ENCODE measurements at regions not wholly inside any gene's neighbourhood (a gene's known extent, or its start where the extent isn't known, plus 50 kb on each side); places are given as distances from the start of the nearest gene placed in this dataset.
"Not testable (repeated sequence)": the region's sequence is repeated elsewhere in the genome, so short reads cannot be mapped to it uniquely, and the experiment has no call there.

DNA sequence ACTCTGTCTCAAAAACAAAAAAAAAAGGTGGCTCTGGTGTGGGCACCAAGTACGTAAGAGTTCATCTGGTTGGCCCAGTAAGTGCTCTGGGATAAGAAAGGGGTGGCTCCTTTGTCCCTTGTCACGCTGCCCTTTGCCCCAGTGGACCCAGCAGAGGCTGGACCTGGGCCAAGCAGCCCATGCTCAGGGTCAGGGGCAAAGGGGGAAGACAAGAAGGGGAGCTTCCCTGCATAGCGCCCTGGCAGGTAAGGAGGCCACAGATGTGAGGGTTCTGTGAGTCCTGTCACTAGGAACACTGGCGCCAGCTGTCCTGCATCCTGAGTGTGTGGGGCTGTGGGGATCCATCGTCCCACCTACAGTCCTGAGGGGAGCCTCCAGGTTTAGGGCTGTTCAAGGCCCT lies 65.3 kb downstream of the GADD45G start:
- DNase-seq (ENCODE audit: low read depth, low spot score): no peak
- no peak overlapping the region for H3K27ac ChIP-seq

DNA sequence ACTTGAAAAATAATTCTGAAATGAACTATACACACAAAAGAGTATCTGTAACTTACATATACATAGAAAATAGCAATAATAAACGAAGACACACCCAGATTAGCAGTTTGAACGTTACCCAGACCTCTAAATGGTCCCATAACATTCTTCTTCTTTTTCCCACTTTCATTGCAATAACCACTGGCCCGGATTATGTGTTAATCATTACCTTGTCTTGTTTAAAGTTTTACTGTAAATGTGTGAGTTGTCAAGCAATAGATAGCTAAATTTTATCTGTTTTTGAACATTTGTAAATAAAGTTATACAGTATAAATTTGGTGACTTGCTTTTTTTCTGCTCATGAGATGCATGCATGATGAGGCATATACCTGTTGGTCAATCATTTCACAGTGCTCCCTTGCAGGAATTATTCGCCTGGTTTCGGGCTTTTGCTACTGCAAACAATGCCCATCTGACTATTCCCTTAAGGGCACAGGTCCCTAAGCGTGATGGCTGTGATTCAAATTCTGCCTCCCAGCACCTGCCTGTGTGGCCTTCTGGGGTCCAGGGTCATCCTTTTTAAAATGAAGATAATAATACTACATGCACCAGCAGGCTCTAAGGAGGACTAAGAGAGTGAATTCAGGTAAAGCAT lies 66.1 kb downstream of the GADD45G start:
- DNase-seq (ENCODE audit: low read depth, low spot score): no peak
- H3K27ac ChIP-seq: no peak overlapping the region

- H3K27ac ChIP-seq: no peak overlapping the region
- DNase-seq (ENCODE audit: low read depth, low spot score): no peak
These were observed 69.8 kb downstream of the GADD45G start for GRCh38 chr9:89674667-89675057.

GRCh38 chr9:89675058-89675742 lies 70.4 kb downstream of the GADD45G start:
- DNase-seq (ENCODE audit: low read depth, low spot score): no peak
- no peak overlapping the region for H3K27ac ChIP-seq

DNA sequence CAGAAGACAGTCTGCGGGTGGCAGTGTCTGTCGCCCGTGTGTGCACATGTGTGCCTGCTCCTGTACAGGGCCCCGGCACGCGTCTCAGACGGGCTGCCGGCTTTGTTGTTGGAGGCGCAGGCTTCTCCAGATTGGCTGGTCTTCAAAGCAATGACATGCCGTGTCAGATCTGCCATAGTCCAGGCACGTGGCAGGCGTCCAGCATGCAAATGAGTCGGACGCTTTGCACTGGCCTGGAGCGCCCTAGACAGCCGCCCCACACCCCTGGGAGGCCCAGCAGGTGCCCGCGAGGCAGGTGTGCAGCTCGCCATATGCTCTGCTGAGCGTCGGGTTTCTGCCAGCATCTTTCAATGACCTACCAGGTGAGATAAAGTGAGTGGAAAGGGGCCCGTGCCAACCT lies 71.5 kb downstream of the GADD45G start:
- no peak for DNase-seq (ENCODE audit: low read depth, low spot score)
- no peak overlapping the region for H3K27ac ChIP-seq

DNA sequence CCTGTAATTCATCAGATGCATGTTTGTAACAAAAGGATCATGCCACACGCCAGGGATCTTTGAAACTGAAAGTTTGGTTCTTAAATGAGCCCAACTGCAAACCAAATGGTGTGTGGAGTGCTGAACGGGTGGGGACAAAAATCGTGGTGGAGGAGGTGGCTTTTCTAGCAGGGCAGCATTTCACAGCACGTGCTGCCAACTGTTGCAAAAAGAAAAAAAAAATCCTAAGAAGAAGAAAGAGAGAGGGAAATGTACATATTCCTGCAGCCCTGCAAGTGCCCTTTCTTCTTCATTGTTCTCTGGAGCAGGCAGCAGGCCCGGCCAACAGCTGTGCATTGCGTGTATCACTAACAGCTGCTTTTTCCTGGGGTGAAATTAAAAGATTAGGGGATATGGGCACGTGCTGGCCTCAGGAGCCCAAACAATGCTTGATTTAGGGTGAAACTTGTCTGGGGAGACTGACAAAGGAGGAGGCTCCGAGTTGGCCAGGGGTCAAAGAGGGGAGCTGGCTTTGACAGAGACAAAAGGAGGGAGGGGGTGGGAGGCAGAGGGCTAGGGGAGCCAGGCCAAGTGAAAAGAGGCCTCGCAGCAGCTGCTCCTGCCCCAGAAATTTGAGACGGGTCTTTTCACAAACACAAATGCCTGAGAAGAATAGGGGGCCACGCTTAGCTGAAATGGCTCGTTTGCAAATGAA lies 73.0 kb downstream of the GADD45G start:
- no peak overlapping the region for H3K27ac ChIP-seq
- DNase-seq (ENCODE audit: low read depth, low spot score): no peak

DNA sequence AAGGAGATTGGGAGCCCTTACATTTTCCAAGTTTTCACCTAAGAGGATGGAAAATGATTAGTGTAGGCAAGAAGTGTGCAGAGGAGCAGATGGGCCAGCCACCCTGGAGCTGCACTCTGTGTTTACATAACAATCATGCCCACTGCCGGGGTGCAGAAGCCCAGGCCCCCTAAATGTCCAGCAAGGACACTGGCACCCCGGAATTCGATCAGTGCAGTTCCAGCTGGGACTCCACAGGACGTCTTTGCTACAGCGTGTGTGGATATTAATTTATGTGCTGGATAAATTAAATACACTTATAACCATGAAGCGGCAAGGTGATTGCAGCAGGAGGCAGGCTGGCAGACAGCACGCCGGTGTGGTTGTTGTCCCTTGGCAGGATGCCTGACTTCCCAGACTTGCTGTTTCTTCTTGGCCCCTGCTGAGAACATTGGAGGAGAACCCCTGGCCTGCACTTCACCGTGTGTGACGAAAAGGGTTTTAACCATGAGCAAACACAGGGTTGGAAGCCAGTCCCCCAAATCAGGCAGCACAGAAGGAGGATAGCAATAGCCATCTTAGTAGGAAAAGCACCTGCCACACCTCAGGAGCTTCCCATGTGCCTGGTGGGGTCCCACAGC lies 73.7 kb downstream of the GADD45G start:
- no peak overlapping the region for H3K27ac ChIP-seq
- DNase-seq (ENCODE audit: low read depth, low spot score): no peak

DNA sequence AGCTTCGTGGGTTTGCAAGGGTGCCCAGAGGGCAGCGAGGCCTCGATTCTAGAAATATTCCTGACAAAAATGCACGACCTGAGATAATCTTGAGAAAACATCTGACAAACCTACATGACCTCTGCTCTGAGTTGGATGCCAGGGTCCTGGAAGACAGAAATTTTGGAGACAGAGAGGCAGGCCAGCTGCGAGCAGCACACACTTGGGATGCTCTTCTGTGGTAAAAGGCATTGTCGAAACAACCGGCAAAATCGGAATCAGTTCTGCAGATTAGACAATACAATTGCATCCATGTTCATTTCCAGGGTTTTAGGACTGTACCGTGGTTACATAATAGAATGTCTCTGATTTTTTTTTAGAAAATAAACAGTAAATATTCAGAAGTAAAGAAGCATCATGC lies 74.2 kb downstream of the GADD45G start:
- H3K27ac ChIP-seq: no peak overlapping the region
- no peak for DNase-seq (ENCODE audit: low read depth, low spot score)

- no peak overlapping the region for H3K27ac ChIP-seq
These were observed 74.8 kb downstream of the GADD45G start for GRCh38 chr9:89679581-89679980.

GRCh38 chr9:89680547-89681467 lies 76.0 kb downstream of the GADD45G start:
- DNase-seq (ENCODE audit: low read depth, low spot score): no peak
- H3K27ac ChIP-seq: no peak overlapping the region

More at GRCh38 chr9:89679581-89679980, 74.8 kb downstream of the GADD45G start:
- no peak for DNase-seq (ENCODE audit: low read depth, low spot score)

GRCh38 chr9:89681468-89681859 lies 76.7 kb downstream of the GADD45G start:
- not testable (repeated sequence) for H3K27ac ChIP-seq; DNase-seq (ENCODE audit: low read depth, low spot score)

- no peak overlapping the region for H3K27ac ChIP-seq
- DNase-seq (ENCODE audit: low read depth, low spot score): no peak
These were observed 78.8 kb downstream of the GADD45G start for GRCh38 chr9:89683626-89684025.

DNA sequence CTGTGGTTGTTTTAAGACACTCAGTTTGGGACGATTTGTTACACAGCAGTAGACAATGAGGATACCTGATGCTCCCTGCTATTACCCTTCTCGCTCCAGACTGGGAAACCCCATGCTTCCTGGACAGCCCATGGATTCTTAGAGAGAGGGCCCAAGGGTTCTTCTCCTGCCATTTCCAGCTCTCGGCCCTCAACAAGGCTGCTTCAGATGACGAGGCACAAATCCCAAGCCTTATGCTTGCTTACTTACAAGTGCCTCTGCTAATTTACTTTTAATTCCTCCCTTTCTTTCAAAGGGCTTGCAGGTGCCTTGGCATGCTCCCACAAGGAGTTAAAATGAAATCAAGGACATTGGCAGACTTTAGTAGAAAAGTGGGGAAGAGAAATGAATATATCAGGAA lies 79.4 kb downstream of the GADD45G start:
- no peak overlapping the region for H3K27ac ChIP-seq
- no peak for DNase-seq (ENCODE audit: low read depth, low spot score)

DNA sequence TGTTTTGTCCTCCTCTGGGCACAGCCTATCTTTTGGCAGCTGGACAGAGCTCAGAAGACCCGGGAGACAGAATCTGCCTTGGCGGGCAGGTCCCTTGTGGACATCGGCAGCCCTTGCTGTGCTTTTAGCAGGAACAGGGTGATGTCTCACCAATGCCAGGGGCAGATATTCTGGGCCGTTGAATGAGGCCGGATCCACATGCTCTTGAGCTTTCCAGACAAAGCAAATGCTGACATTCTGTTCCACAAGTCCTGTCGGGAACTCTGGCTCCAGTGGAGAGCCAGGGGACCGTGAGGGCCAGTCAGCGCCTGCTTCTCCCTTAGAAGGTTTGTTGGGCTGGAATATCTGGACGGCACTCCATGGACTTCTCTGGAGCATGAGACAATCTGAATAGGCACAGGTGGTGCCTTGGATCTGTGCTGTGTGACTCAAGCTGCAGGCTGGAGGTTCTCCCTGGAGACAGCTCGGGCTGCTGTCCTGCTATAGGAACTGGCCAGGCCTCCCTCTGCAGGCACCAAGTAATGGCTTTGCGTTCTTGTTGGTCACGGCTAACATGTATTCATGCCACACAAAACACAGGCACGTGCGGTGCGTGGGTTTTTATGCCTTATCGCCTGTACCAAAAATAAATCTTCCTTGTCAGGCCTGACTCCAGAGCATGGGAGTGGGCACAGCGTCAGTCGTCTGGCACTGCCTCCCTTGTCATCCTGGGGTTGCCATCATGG lies 80.3 kb downstream of the GADD45G start:
- DNase-seq (ENCODE audit: low read depth, low spot score): no peak
- H3K27ac ChIP-seq: no peak overlapping the region

DNA sequence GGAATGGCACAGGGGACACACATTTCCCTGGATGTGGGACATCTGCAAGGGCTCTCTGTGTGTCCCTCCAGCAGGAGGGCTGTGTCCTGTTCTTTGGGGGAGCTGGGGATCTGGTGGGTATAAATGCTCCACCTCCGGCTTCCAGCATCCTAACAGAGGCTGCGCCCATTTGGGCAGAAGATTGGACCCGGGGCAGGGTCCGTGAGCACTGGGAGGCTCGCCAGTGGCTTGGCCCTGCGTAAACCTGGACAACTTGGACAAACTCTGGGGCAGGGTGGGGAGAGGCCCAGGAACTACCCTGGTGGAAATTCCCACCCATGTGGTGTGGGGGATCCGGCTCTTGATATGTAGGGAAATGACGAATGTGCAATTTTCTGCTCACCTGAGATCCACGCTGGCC lies 80.9 kb downstream of the GADD45G start:
- H3K27ac ChIP-seq: peak overlapping the region; percentile 58
- no peak for DNase-seq (ENCODE audit: low read depth, low spot score)

DNA sequence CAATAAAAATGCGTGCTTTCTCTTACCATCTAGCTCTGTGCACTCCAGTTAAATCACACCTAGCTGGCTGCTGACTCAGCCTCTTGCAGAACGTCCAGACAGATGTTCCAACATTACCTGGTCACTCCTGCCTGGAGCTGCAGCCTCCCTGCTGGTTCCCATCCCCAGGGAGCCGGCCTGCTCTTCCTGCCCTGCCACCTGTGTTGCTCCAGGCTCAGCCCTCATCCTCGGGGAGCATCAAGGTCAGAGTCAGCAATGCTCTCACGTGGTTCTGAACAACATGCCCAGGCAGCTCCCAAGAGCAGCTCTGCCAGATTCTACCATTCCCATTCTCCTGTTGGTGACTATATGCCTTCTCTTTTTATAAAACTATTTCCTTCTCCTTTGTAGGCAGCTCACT lies 81.3 kb downstream of the GADD45G start:
- DNase-seq (ENCODE audit: low read depth, low spot score): peak; percentile 93
- peak overlapping the region; percentile 58 for H3K27ac ChIP-seq

GRCh38 chr9:89686621-89687020 lies 81.8 kb downstream of the GADD45G start:
- H3K27ac ChIP-seq: peak overlapping the region; percentile 58
- DNase-seq (ENCODE audit: low read depth, low spot score): no peak

- no peak for DNase-seq (ENCODE audit: low read depth, low spot score)
- H3K27ac ChIP-seq: no peak overlapping the region
These were observed 82.4 kb downstream of the GADD45G start for GRCh38 chr9:89687188-89687587.

GRCh38 chr9:89687848-89688247 lies 83.0 kb downstream of the GADD45G start:
- H3K27ac ChIP-seq: no peak overlapping the region
- DNase-seq (ENCODE audit: low read depth, low spot score): no peak

All from epithelial cell of prostate (primary cell).